Sigmoid colon (tissue), 4 donors: ENCODE measurements at regions not wholly inside any gene's neighbourhood (a gene's known extent, or its start where the extent isn't known, plus 50 kb on each side); places are given as distances from the start of the nearest gene placed in this dataset.
"Not testable (repeated sequence)": the region's sequence is repeated elsewhere in the genome, so short reads cannot be mapped to it uniquely, and the experiment has no call there.

Source experiments
- EP300 ChIP-seq, 4 donors: sonication (generic); formaldehyde crosslinking; IDR thresholded peaks; one replicate each; pipeline ENCODE4 v1.6.1; 2017; ENCODE audit warnings: antibody characterized with exemption in 4 of 4
- POLR2A ChIP-seq, 2 donors: fragments of 450-650 bp; IDR thresholded peaks; one replicate each; pipeline ENCODE4 v1.6.1; 2016; ENCODE audit warnings: antibody characterized with exemption in 2 of 2, mild to moderate bottlenecking in 2 of 2, moderate library complexity in 2 of 2
- POLR2AphosphoS5 ChIP-seq, 4 donors: sonication (generic); formaldehyde crosslinking; IDR thresholded peaks; one replicate each; pipeline ENCODE4 v1.6.1; 2017; ENCODE audit warnings: antibody characterized with exemption in 4 of 4
- TF ChIP-seq, protein P1 (sequence below), 4 experiments: fragments of 450-650 bp in 3 of 4; fragments of 200-600 bp in 1 of 4; IDR thresholded peaks; one replicate each; pipeline ENCODE4 v1.5.1; 2016 to 2019; ENCODE audit warnings: antibody characterized with exemption in 4 of 4, mild to moderate bottlenecking in 3 of 4, moderate library complexity in 2 of 4

DNA sequence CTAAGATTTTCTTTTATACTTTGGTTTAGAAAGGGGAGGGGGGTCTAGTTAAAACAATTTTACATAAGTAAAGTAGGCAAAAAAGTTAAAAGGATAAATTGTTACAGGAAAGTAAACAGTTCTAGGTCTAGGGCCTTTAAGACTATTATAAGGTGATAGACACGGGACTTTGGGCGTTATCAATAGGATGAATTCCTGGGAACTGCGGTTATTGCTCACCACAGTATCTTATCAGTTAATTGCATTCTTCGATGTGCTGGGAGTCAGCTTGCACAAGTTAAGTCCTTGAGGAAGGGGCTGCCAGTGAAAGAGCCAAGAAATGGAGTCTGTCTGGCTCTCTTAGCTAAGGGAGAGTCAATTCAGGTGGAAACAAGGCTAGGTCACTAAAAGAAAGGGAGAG lies 163.8 kb upstream of the FRG2C start:
- TF ChIP-seq, protein P1, sequence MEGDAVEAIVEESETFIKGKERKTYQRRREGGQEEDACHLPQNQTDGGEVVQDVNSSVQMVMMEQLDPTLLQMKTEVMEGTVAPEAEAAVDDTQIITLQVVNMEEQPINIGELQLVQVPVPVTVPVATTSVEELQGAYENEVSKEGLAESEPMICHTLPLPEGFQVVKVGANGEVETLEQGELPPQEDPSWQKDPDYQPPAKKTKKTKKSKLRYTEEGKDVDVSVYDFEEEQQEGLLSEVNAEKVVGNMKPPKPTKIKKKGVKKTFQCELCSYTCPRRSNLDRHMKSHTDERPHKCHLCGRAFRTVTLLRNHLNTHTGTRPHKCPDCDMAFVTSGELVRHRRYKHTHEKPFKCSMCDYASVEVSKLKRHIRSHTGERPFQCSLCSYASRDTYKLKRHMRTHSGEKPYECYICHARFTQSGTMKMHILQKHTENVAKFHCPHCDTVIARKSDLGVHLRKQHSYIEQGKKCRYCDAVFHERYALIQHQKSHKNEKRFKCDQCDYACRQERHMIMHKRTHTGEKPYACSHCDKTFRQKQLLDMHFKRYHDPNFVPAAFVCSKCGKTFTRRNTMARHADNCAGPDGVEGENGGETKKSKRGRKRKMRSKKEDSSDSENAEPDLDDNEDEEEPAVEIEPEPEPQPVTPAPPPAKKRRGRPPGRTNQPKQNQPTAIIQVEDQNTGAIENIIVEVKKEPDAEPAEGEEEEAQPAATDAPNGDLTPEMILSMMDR (IDR thresholded peaks at IDR 0.05) = not testable (repeated sequence)
- TF ChIP-seq POLR2A, EP300, POLR2AphosphoS5 (IDR thresholded peaks at IDR 0.05): not testable (repeated sequence)
